Fibroblast of the aortic adventitia (primary cell): ENCODE measurements at regions not wholly inside any gene's neighbourhood (a gene's known extent, or its start where the extent isn't known, plus 50 kb on each side); places are given as distances from the start of the nearest gene placed in this dataset.
"Not testable (repeated sequence)": the region's sequence is repeated elsewhere in the genome, so short reads cannot be mapped to it uniquely, and the experiment has no call there.

Source experiments
- DNase-seq: peaks from one replicate; pipeline ENCODE4 v3.0.0-alpha.2; 2010; ENCODE audit warnings: low read depth
- H3K4me3 ChIP-seq: 2 replicates; pipeline ENCODE4 v1.5.1; 2011; ENCODE audit warnings: low read depth, mild to moderate bottlenecking, control low read depth, low read length, moderate library complexity
- TF ChIP-seq, protein P1 (sequence below): IDR thresholded peaks from 2 replicates; pipeline ENCODE4 v1.5.1; 2011; ENCODE audit warnings: mild to moderate bottlenecking, low read length, control low read depth, inconsistent platforms; ENCODE audit not compliant: insufficient read depth

DNA sequence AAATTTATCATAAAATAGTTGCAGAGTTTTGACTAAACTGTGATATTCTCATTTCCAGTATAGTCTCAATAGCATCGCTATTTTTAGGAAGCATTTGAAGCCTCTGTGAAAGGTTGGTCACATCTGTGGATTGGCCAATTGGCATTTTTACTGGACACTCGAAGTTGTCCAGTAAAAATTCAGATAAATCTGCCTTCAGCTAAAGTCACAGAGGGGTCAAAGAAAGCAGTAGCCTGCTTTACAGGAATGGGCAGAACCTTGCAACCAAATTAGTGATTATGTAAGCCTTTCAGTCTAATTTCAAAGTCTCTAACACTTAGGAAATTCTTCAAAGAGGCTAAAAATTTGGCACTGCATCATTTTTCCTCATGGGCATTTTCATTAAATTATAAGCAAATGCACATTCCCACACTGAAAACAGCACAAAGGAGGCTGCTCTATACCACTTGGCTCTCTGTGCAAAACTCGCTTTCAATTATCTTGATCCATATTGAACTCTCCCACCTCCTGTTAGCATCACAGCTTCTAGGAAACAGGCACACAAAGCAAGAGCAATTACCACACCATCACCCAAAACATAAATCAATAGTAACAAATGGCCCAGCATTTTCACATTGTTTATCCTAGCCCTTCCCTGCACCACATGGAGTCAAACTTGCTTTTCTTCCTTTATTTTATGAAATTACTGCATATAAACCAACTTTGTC is 318.5 kb upstream of the DUSP10 start:
- TF ChIP-seq, protein P1, sequence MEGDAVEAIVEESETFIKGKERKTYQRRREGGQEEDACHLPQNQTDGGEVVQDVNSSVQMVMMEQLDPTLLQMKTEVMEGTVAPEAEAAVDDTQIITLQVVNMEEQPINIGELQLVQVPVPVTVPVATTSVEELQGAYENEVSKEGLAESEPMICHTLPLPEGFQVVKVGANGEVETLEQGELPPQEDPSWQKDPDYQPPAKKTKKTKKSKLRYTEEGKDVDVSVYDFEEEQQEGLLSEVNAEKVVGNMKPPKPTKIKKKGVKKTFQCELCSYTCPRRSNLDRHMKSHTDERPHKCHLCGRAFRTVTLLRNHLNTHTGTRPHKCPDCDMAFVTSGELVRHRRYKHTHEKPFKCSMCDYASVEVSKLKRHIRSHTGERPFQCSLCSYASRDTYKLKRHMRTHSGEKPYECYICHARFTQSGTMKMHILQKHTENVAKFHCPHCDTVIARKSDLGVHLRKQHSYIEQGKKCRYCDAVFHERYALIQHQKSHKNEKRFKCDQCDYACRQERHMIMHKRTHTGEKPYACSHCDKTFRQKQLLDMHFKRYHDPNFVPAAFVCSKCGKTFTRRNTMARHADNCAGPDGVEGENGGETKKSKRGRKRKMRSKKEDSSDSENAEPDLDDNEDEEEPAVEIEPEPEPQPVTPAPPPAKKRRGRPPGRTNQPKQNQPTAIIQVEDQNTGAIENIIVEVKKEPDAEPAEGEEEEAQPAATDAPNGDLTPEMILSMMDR: no peak
- H3K4me3 ChIP-seq: no peak overlapping the region
- DNase-seq: no peak

- H3K4me3 ChIP-seq: no peak overlapping the region
- TF ChIP-seq, protein P1: no peak
- DNase-seq: no peak
These were observed 316.4 kb upstream of the DUSP10 start for GRCh38 chr1:222058249-222058648.

DNA sequence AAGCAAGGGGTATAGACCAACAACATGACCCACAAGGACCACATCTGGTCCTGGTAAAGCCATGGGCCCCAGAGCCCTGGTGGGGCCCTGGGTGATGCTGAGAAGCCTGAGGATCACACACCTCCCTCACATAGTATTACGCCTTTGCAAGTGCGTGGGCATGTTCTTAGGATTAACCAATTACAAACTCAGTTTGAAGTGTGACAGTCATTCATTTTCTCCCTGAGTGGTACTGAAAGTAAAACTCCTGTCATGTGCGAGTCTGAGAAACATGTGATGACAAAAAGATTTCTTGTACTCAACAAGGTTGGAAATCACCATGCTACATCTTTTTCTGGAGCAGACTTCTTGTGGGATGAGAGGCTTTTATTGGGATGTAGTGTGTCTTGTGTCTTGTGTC is 315.3 kb upstream of the DUSP10 start:
- TF ChIP-seq, protein P1: no peak
- DNase-seq: no peak

GRCh38 chr1:222054416-222054815 is 312.5 kb upstream of the DUSP10 start:
- TF ChIP-seq, protein P1: no peak
- no peak for DNase-seq
- H3K4me3 ChIP-seq: no peak overlapping the region

More for the DNA sequence above, 315.3 kb upstream of the DUSP10 start:
- H3K4me3 ChIP-seq: no peak overlapping the region

DNA sequence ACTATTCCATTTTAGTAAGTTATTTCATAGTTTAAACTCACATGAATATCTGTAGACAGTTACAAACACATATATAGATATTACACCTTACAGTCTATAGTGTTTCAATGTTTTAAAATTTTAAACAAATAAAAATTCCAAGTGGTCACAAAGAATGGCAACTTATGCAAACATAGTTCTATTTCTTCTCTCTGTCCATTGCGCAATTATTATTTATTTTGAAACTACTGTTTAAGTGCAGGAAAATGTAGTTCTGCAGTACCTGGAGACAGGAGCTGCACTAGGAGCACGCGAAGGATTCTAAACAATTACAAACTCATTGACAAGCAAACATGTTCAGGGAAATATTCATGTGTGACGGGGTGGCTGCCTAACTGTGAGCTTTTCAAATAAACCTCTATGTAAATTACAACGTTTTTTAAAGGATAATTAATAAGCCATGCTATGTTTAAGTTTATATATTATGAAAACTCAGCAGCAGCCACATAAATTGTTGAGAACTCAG is 312.0 kb upstream of the DUSP10 start:
- no peak overlapping the region for H3K4me3 ChIP-seq
- no peak for DNase-seq
- TF ChIP-seq, protein P1: no peak

DNA sequence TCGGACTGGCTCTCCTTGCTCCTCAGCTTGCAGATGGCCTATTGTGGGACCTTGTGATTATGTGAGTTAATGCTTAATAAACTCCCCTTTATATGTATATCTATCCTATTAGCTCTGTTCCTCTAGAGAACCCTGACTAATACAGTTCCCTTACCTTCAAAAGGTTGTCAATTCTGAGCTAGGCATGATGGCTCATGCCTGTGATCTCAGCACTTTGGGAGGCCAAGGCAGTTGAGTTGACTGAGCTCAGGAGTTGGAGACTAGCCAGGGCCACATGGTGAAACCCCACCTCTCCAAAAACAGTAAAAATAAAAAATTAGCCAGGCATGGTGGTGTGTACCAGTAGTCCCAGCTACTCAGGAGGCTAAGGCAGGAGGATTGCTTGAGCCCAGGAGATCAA is 309.4 kb upstream of the DUSP10 start:
- H3K4me3 ChIP-seq, DNase-seq: not testable (repeated sequence)

DNA sequence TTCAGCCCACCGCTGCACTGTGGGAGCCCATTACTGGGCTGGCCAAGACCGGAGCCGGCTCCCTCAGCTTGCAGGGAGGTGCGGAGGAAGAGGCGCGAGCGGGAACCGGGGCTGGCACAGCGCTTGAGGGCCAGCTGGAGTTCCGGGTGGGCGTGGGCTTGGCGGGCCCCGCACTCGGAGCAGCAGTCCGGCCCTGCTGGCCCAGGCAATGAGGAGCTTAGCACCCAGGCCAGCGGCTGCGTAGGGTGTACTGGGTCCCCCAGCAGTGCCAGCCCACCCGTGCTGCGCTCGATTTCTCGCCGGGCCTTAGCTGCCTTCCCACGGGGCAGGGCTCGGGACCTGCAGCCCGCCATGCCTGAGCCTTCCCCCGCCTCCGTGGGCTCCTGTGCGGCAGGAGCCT is 307.8 kb upstream of the DUSP10 start:
- DNase-seq, H3K4me3 ChIP-seq: not testable (repeated sequence)

DNA sequence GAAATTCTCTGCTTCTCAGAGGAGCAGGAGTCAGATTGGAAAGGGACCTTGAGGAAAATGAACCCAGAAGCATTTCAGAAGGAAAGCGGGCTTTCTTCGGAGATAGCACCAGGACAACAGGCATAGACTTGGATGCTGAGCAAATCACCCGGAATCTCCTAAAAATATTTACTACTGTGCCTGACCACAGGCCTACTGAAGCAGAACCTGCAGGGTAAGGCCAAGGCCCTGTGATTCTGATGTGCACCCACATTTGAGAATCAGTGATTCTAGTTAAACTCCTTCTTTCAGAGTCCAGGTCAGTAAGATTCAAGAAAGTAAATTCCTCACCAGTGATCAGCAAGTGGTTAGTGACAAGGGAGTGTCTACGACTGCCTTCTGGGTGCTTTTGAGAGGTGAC is 307.3 kb upstream of the DUSP10 start:
- TF ChIP-seq, protein P1: no peak
- DNase-seq: no peak
- H3K4me3 ChIP-seq: no peak overlapping the region
